HFF-Myc (cell line): ENCODE measurements at regions not wholly inside any gene's neighbourhood (a gene's known extent, or its start where the extent isn't known, plus 50 kb on each side); places are given as distances from the start of the nearest gene placed in this dataset.
A peak's percentile ranks its signal among the peaks of the same experiment; 100 is the strongest.

Experiments
- DNase-seq: peaks from one replicate; pipeline ENCODE4 v3.0.0-alpha.2; 2011; ENCODE audit warnings: low read depth; ENCODE audit errors: extremely low read depth
- H3K4me3 ChIP-seq: replicated peaks from 2 replicates; pipeline ENCODE4 v1.5.1; 2011; ENCODE audit warnings: low read depth, mild to moderate bottlenecking, control low read depth, low read length
- CTCF ChIP-seq: IDR thresholded peaks from 2 replicates; pipeline ENCODE4 v1.5.1; 2012; ENCODE audit warnings: mild to moderate bottlenecking, low read depth, low read length, control low read depth; ENCODE audit errors: missing control alignments

- DNase-seq: no peak
- no peak for TF ChIP-seq CTCF
- no peak overlapping the region for H3K4me3 ChIP-seq
Measured at GRCh38 chr2:190783513-190784263, 96.9 kb upstream of the GLS start.

- no peak for TF ChIP-seq CTCF
- H3K4me3 ChIP-seq: no peak overlapping the region
- DNase-seq: no peak
Measured at GRCh38 chr2:190785334-190785733, 95.3 kb upstream of the GLS start.

GRCh38 chr2:190786404-190787166 is 94.0 kb upstream of the GLS start:
- H3K4me3 ChIP-seq: no peak overlapping the region
- no peak for DNase-seq
- TF ChIP-seq CTCF: no peak

- no peak for DNase-seq
- no peak overlapping the region for H3K4me3 ChIP-seq
- TF ChIP-seq CTCF: no peak
Measured at GRCh38 chr2:190787743-190788235, 92.8 kb upstream of the GLS start.

GRCh38 chr2:190789074-190790004 is 91.3 kb upstream of the GLS start:
- no peak for TF ChIP-seq CTCF
- H3K4me3 ChIP-seq: no peak overlapping the region
- DNase-seq: no peak

GRCh38 chr2:190791347-190791975 is 89.2 kb upstream of the GLS start:
- H3K4me3 ChIP-seq: no peak overlapping the region
- TF ChIP-seq CTCF: no peak
- peak; percentile 17 for DNase-seq
